Activated effector memory CD4-positive, alpha-beta T cell treated with anti-CD3 and anti-CD28 coated beads, Interleukin-2, amount 50 U/mL, for 16 hours (primary cell): ENCODE measurements at regions not wholly inside any gene's neighbourhood (a gene's known extent, or its start where the extent isn't known, plus 50 kb on each side); places are given as distances from the start of the nearest gene placed in this dataset.

Experiments used
- DNase-seq: peaks from one replicate; pipeline ENCODE4 v3.0.0-alpha.2; 2020

DNA sequence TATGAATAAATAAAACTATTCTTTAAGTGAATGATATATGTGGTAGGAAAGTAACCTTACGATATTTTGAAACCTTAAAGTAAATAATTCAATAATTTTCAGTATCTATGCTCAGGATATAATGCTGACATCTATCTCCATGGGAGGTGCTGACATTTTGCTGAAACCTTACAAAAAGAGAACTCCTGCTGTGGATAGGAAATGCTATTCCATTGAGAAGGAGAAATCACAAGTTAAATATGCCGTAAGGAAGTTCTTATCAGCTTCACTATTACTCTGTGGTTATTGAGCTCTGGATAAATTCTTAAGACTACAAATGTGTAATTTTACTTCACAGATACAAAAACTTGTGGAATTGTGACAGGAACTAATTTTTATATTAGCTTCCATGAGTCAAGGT, 722.1 kb downstream of the TMTC2 start:
- no peak for DNase-seq

DNA sequence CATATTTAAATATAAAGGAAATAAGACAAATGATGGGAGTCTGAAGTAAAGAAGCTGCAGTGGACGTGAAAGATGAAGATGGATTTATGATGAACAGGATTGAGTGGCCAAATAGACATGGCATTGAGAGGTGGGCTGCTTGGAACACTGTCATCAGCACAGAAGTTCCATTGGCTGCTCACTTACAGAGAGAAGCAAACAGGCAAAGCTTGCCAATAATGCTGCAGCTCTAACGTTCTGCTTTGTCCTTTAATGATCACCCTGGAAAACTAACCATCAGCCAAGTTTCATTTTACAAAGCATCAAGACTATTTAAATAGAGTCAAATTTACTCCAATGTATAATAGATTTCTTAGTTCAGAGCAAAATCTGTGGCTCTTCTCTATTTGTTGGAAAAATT, 721.4 kb downstream of the TMTC2 start:
- DNase-seq, result no peak

DNA sequence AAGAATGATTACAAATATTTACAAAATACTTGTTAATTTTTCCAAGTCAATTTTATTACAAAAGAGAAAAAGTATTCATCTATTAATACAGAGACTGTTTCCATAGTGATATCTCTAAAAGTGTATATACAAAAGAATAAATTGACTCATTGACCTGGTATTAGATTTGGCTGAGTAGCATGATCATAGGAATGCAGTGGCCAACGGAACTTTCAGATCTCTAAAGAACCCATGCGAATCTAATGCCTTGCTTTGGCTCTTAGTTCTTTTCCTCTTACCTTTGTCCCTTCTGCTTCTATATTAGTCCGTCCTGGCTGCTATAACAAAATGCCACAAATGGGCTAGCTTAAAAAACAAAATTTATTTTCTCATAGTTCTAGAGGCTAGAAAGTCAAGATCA, 717.8 kb downstream of the TMTC2 start:
- DNase-seq, result no peak

DNA sequence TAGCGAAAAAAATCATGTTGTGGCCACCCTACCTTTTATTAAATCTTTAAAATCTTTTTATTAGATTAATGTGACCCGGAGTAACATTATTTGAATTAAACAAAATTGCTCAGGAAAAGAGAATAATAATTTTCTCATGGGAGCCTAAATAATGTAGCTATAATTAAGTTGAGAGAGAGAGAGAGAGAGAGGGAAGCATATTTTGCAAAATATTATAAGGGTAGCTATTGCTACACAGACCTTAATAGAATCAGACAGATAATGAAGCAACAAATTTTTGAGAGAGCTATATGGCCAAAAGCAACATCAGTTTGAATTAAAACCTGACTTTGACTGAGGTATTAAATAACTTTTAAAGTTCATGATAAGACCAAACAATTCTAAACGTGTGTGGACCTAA, 703.5 kb downstream of the TMTC2 start:
- DNase-seq, result no peak

DNA sequence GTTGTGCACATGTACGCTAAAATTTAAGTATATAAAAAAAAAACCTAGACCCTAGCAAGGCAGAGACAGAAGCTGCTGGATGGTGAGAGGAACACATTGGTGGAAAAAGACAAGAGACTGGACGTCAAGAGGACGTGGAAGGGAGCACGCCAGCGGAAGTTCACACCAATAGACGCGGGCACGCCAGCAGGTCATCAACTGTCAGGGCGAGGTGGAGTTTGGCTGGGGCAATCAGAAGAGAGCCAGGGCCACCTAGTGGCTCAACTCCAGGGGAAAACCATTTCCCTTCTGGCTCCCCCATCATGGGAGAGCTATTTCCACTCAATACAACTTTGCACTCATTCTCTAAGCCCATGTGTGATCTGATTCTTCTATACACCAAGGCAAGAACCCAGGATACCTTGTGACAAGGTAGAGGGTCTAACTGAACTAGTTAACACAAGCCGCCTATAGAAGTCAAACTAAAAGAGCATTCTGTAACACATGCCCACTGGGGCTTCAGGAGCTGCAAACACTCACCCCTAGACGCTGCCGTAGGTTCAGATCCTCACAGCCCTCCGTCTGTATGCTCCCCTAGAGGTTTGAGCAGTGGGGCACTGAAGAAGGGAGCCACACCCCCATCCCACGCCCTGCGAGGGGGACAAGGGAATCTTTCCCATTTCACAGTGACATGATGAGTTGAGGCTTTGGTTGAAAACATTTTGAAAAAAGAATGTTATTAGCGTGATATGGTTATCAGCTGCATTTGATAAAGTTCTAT, 702.7 kb downstream of the TMTC2 start:
- DNase-seq, result no peak

DNA sequence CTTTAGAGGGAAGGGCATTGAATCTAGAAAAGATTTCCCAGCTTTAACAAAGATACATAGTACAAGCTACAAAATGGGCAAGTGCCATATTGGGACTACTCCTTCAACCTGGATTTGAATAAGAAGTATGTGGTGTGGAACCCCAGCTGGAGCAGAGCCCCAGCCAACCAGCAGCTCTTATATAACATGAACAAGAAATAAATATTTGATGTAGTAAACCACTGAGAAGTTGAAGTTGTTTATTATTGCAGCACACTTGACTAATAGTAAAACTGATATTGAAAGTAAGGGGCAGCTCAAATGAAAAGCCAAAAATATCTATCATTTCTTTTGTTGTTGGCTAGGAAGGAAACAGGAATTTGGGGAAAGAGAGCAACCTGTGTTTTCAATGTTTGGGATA, 701.8 kb downstream of the TMTC2 start:
- no peak for DNase-seq

DNA sequence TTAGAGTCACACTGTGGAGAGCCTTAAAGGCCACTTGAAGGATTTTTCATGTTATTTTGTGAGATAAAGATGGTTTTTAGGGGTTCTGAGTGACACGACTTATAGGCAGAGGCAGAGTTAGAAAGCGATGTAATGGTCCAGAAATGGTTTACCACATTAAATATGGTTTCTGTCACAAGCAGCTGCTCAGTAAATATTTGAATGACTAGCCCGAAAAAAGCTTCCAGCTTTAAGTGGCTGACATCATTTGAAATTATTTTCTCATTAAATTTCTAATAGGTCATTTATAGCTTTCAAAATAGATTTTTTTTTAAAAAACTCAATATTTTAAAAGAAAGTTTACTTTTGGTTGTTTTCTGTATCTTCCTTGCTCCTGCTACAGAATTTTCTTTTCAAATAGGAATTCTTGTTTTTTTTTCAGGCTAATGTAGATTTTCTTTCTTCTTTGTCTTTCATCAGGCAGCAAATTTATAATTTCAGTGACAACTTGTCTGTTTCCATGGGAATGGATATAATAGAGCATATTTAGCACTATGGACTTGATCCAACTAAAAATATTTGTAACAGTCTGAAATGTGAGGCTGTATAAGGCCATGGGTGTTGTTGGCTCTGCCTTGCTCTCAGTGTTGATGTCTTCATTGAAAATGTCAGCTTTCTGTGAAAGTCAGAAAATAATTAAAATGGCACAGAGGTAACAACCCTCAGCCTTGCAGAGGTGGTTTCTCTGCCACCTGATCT, 700.0 kb downstream of the TMTC2 start:
- no peak for DNase-seq

DNA sequence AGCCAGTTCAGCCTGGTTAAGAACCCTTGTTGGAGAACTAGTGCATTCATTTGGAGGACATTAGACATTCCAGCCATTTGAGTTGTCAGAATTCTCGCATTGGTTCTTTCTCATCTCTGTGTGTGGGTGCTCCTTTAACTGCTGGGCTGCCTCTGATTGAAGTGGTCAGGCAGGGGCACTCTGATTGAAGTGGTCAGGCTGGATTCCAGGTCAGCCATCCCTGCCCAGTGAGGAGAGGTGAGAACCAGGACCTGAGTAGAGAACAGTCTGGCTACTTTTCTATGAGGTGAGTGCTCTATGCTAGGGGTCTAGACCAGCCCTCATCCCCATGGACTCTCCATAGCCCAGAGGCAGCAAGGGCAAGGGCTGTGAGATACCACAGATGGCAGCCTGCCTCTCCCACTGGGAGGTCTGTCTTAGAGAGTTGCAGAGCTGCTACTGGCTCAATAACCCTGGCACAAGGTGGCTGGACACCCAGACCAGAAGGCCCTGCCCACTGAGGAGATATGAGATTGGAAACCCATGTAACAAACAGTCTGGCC, 691.6 kb downstream of the TMTC2 start:
- no peak for DNase-seq

DNA sequence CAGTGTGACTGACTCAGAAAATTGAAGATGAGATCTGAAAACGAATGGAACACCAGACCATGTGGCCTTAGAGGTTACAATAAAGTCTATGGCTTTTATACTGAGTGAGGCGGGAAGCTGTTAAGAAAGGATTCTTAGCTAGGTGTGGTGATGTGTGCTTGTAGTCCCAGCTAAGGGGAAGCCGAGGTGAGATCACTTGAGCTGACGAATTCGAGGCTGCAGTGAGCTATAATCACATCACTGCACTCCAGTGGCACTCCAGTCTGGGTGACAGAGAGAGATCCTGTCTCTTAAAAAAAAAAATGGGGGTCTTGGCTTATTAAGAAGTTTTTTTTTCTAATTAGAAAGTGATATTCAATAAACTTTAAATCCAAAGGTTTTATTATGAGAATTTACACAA, 678.6 kb downstream of the TMTC2 start:
- DNase-seq, result no peak

DNA sequence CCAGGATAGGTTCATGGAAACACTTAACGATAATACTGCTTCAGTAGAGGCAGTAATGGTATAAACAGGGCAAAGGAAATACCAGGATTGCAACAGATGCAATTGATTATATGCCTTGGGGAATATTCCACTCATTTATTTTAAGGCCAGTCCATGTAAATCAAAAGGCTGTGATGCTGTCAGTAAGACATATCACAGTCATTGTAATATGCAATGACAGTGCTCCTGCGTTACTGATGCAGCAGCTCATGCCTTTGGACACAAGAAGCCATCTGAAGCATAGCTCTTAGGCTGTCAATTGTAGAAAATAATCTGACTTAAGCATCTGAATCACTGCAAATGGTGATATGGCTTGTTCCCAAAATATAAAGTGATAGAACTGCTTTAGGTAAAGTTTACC, 674.8 kb downstream of the TMTC2 start:
- no peak for DNase-seq

DNA sequence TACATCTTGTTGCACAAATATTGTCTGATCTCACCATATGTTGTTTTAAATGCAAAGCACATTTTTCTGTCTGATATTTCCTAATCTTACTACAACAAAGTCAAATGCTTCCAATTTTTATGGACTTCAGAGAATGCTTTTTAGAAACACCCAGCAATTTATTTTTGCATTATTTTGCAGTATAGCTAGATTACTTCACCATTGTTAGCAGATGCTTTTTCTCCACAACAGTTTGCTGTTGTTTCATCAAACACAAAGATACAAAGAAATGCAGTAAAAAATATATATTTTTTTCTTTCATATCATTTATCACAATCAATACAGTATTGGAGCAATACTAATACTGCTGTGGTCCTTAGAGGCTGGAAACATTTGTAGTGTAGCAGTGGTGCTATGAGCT, 674.4 kb downstream of the TMTC2 start:
- no peak for DNase-seq

DNA sequence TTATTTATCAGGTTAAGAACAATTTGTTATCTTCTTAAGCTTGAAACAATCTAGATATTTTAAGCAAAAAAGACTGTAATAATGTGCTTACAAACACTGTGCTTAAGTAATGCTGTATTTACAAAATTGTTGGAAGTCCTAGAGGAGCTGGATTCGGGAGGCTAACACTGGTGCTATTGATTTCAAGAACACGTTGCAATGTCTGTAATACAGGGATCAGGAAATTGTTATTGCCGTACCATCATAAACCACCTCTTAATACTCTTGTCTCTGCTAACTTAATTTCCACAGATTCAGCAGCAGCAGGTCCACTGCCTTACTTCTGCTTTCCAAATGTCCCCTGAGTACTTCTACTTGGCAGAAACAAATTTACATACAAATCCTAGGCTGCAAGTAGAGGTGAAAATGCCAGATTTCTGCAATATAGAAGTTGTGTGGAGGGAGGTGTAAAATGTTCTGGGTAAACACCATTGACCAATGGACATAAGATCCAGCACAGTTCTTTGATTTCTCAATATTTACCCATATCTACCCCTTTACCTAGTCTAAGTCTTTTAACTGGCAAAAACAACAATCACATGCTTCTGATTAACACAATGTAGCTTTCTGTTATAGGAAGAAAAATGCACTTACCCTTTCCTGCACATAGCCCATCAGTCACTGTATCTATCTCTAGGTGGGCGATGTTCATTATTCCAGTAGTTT, 663.4 kb downstream of the TMTC2 start:
- no peak for DNase-seq

DNA sequence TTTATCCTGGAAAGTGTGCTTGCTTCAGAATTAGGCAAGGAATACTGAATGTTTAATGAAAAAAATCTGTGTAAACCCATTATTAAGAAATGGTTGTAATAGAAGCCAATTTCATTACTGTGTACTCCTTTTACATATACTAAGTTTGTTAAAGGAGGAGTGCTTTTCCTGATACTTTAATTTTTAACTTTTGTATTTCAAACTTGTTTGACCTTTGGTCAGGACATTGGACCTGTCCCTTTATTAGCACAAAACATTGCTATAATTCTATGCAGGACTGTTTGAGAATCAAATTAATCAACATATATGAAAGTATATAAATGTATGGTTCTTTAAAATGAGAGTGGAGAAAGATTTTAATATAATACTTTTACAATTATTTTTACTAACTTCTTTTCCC, 659.6 kb downstream of the TMTC2 start:
- no peak for DNase-seq

DNA sequence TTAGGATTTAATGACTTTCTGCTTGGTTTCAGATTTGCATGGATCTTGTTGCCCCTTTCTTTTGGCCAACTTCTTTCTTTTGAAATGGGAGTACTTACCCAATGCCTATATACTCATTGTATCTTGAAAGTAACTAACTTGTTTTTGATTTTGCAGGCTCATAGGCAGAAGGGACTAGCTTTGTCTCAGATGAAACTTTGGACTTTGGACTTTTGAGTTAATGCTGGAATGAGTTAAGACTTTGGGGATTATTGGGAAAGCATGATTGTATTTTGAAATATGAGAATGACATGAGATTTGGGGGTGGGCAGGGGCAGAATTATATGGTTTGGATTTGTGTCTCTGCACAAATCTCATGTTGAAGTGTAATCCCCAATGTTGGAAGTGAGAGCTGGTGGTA, 657.1 kb downstream of the TMTC2 start:
- DNase-seq, result no peak

DNA sequence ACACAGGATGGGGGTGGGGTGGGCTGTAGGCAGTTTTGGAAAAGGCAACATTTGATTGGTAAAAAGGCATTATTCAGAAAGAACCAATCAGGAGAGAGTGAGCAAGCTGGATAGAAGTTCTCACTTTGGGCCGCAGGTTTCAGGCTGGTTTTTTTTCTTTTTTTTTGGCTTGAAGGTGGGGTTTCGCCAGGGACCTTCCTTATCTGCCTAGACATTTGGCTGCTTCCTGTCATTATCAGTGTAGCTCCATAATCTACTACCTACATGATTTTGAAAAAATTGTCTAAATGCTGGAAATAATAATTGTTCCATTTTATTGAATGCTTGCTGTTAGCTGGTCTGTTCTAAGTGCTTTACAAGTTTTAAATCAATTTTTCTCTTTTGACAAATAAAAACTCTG, 649.0 kb downstream of the TMTC2 start:
- no peak for DNase-seq

DNA sequence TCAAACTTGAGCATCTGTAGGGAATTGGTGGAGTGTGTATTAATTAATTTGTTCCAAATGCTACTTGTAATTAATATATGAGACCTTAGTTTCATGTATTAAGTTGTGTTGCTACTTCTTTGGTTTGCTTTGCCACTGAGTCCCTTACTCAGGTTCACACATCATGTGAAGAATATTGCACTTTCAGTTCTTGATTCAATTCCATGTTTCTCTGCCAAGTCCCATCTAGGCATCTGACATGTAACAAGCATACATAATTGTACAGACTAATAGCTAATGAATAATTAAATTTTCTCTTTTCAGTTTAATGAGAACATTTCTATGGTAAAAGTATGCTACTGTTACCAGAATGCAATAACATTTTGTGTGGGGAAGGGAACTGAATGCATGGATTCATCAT, 640.0 kb downstream of the TMTC2 start:
- no peak for DNase-seq

DNA sequence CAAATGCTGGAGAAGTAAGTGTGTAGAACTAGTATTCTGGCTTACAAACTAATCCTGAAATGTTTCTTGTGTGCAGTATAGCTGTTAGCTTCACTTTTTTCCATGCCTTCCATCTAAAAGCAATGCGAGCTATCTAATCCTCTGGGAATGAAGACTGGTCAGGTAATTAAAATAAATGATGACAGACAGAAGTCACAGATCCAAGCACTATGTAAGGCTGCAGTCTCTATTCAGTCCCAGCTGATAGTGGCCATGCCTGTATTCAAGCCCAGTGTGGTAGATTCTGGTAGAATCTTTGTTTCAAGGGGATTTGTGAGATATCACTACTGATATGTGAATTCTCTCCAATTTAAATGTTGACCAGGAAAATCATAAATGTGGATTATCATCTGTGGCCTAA, 637.2 kb downstream of the TMTC2 start:
- DNase-seq, result no peak

DNA sequence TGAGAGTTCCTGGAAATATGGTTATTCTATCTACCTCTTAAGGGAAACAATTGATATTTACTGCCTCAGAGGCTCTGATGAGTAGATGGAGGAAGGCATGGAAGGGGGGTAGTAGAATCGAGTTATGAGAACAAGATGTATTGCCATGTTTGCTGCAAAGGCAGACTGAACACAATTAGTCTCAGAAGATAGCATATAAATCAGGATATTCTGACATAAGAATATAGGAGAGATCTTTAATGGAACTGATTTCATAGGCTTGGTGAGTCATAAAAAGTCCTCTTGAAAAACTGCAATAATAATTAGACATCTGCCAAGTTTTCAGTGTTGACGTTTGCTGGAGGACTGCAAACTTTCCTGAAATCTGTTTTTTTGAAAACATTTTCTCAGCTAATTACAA, 636.1 kb downstream of the TMTC2 start:
- no peak for DNase-seq

DNA sequence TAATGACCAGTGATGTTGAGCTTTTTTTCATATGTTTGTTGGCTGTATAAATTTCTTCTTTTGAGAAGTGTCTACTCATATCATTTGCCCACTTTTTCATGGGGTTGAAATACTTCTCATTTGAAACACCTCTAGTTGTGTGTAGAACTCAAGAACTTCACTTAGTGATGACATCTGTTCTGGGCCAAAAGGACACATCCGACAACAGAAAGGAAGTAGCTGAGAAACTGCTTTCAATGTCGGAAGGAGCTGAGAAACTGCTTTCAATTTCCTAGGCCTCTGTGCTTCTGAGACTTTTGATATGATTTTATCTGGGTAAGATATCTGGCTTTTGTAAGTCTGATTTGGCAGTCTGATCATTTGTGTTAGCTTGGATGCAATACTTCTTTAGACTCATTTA, 635.3 kb downstream of the TMTC2 start:
- DNase-seq, result no peak

DNA sequence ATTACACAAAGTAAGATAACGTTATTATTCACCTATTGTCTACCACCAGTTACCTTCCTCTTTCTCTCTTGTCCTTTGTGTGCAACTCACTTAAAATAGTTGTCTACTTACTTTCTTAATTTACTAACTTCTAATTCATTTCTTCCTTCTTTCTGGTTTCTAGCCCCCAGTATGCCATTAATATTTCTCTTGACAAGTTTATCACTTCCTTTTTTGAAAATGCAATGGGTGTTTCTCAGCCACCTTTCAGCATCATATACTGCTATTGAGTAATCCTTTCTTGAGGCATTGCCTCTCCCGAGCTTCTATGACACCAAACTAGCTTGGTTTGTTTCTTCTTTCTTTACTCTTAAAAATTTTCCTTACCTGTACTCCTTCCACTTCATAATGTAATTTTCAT, 633.6 kb downstream of the TMTC2 start:
- no peak for DNase-seq

DNA sequence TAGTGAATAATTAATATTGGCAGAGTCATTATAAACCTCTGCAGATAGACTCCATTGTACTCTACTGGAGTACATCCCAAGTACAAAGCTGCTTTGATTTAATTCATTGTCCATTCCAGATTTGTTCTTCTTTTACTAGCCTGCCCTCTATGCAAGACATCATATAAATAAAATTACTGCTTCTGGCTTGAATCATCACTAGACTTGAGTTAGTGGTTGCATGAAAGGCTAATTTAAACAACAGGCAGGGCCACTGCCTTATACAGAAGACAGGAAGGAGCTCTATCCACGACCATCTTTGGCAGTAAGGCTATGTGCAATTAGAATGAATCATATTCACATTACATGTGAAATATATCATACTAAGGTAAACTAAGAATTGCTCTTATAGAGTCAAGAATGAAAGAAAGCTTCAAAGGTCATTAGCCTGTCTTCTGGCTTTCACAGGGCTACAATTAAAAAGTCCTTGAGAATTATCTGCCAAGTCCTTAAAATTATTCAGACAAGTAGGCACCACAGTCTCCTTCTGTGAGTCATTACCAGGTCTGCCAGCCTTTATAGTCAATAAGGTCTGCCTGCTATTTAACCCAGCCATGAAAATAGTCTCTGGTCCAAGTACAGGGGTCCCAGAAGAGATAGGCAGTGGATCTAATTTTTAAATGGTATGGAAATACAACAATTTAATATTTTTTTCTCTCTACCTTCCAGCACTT, 631.8 kb downstream of the TMTC2 start:
- DNase-seq, result no peak

DNA sequence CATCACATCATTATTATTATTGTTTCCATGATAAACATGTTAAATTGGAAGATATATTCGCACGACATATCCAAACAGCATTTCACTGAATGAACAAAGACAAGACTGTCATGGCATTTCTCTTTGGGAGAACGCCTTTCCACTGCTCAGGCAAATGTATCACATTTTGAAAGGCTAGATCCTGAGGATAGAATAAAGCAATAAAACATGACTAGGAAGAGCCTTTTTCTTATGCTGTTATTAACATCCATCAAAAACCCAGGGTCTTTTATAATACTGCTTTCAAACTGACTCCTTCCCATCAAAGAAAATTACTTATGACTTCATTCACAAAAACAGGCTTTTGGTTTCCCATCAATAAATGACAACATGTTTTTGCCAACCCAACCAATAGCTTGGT, 630.9 kb downstream of the TMTC2 start:
- no peak for DNase-seq

DNA sequence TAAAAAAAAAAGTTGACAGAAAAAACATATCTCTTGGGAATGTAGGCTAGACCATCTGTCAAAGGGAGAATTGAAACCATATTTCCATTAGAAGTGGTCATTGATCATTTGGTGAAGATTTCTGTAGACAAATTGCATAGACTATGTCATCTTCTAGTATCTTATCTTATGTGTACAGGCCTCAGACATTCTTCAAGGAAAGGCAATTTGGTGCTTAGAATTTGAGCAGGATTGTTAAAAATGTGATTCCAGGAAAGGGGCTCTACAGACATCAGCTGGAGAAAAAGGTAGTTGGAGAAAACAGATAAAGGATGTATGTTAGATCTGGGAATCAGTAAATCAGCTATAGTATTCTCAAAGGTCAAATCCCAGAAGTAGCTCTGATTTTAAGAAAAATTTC, 627.1 kb downstream of the TMTC2 start:
- no peak for DNase-seq
